SK-N-SH (cell line): ENCODE measurements at regions not wholly inside any gene's neighbourhood (a gene's known extent, or its start where the extent isn't known, plus 50 kb on each side); places are given as distances from the start of the nearest gene placed in this dataset.

Experiments
- CHD2 ChIP-seq: fragments of 150-350 bp; IDR thresholded peaks from 2 replicates; pipeline ENCODE4 v1.6.1; 2018; ENCODE audit warnings: low read length; ENCODE audit not compliant: partially characterized antibody
- CTCF ChIP-seq: fragments of 200-600 bp; sonication (generic); IDR thresholded peaks from 2 replicates; pipeline ENCODE4 v1.6.1; 2017; ENCODE audit warnings: antibody characterized with exemption, mild to moderate bottlenecking, moderate library complexity
- MAX ChIP-seq: IDR thresholded peaks from 2 replicates; pipeline ENCODE4 v1.4.0; 2012; ENCODE audit warnings: low read depth
- MXI1 ChIP-seq: IDR thresholded peaks from 2 replicates; pipeline ENCODE4 v1.6.1; 2012; ENCODE audit warnings: mild to moderate bottlenecking, low read depth, low read length, improper control_type of control experiment
- NFIC ChIP-seq: IDR thresholded peaks from 2 replicates; pipeline ENCODE4 v1.4.0; 2012; ENCODE audit warnings: borderline replicate concordance
- POLR2AphosphoS5 ChIP-seq: IDR thresholded peaks from 2 replicates; pipeline ENCODE4 v1.6.1; 2012; ENCODE audit warnings: low read depth, low read length
- RCOR1 ChIP-seq: fragments of 150-350 bp; IDR thresholded peaks from 2 replicates; pipeline ENCODE4 v1.6.1; 2017; ENCODE audit warnings: antibody characterized with exemption, low read length
- RXRA ChIP-seq: IDR thresholded peaks from 2 replicates; pipeline ENCODE4 v1.4.0; 2012; ENCODE audit warnings: low read depth, mild to moderate bottlenecking, borderline replicate concordance
- ZBTB33 ChIP-seq: IDR thresholded peaks from 2 replicates; pipeline ENCODE4 v1.4.0; 2012; ENCODE audit warnings: low read depth, borderline replicate concordance
- TF ChIP-seq, protein P1 (sequence below): IDR thresholded peaks from 2 replicates; pipeline ENCODE4 v1.4.0; 2012; ENCODE audit warnings: low read depth, borderline replicate concordance

DNA sequence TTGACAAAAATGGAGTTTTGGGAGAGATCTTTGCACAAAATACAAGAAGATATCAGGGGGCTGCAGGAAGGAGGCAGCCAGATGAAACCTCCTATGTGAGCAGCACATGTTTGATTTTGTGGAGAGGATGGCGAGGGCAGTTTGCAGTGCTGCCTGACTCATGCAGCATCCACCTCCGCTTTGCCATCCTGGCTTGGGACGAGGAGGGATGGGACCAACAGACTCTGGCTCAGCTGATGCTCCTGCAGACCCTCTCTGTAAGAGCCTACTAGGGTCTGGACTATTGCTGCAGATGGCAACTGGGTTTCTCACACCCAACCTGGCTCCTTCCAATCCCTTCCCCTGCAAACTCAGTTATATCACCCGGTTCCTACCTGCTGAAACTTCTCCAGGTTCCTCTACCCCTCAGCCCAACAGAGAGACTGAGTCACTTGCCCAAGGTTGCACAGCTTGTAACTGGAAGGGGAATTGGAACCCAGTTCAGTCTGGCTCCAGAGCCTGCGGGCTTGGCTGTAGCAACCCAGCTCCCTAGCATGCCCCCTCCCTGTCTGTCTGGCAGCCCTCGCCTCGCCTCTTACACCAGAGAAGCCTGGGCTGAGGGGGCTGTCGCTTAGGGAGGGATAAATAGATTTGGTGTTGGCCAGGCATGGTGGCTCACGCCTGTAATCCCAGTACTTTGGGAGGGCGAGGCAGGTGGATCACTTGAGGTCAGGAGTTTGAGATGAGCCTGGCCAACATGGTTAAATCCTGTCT lies 205.8 kb downstream of the PTPRU start:
- TF ChIP-seq NFIC (no peak), CTCF (no peak), ZBTB33 (no peak), MXI1 (no peak), RCOR1 (no peak), POLR2AphosphoS5 (no peak), MAX (no peak), RXRA (no peak), CHD2 (no peak)
- TF ChIP-seq, protein P1, sequence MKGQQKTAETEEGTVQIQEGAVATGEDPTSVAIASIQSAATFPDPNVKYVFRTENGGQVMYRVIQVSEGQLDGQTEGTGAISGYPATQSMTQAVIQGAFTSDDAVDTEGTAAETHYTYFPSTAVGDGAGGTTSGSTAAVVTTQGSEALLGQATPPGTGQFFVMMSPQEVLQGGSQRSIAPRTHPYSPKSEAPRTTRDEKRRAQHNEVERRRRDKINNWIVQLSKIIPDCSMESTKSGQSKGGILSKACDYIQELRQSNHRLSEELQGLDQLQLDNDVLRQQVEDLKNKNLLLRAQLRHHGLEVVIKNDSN = no peak
